ENCODE measurements at regions not wholly inside any gene's neighbourhood (a gene's known extent, or its start where the extent isn't known, plus 50 kb on each side); places are given as distances from the start of the nearest gene placed in this dataset.
"Not testable (repeated sequence)": the region's sequence is repeated elsewhere in the genome, so short reads cannot be mapped to it uniquely, and the experiment has no call there.

GRCh38 chr3:166270429-166270828, 433.2 kb upstream of the BCHE start:
- TF ChIP-seq POLR2A (IDR thresholded peaks at IDR 0.05) (no peak), POLR2AphosphoS5 (IDR thresholded peaks at IDR 0.05) (no peak), CTCF (IDR thresholded peaks at IDR 0.05) (no peak)
- no peaks in the 10 kb centered on the region for H3K36me3 ChIP-seq
- DNase-seq (ENCODE audit: low spot score in 2 of 2): no peak
- no peak overlapping the region for H3K27ac ChIP-seq
- intact Hi-C loops (cut with DNase I; ENCODE audit: low total_unique reads): loop anchor here (10.0 kb wide), 1 partner anchor 804 kb away; no protein-coding TSS in a partner anchor
- H3K9me3 ChIP-seq: no peaks in the 10 kb centered on the region
- no peaks in the 10 kb centered on the region for H3K27me3 ChIP-seq
- H3K4me3 ChIP-seq: no peak overlapping the region
- H3K4me1 ChIP-seq: no peaks in the 10 kb centered on the region

- Histone ChIP-seq H3K27me3 (no peaks in the 10 kb centered on the region), H3K4me1 (no peaks in the 10 kb centered on the region), H3K9me3 (no peaks in the 10 kb centered on the region), H3K4me3 (no peak overlapping the region), H3K27ac (no peak overlapping the region), H3K36me3 (no peaks in the 10 kb centered on the region)
- DNase-seq (ENCODE audit: low spot score in 2 of 2): no peak
- intact Hi-C loops (cut with DNase I; ENCODE audit: low total_unique reads): loop anchor here (5.0 kb wide), 1 partner anchor 478 kb away; no protein-coding TSS in a partner anchor
- TF ChIP-seq CTCF (IDR thresholded peaks at IDR 0.05): no peak
- no peak for TF ChIP-seq POLR2A (IDR thresholded peaks at IDR 0.05)
- no peak for TF ChIP-seq POLR2AphosphoS5 (IDR thresholded peaks at IDR 0.05)
Observed at GRCh38 chr3:166265153-166265552, 427.9 kb upstream of the BCHE start.

- H3K9me3 ChIP-seq: no peaks in the 10 kb centered on the region
- H3K4me3 ChIP-seq: no peak overlapping the region
- no peak for DNase-seq (ENCODE audit: low spot score in 2 of 2)
- intact Hi-C loops (cut with DNase I; ENCODE audit: low total_unique reads): no loop called here
- no peaks in the 10 kb centered on the region for H3K36me3 ChIP-seq
- H3K4me1 ChIP-seq: no peaks in the 10 kb centered on the region
- no peak for TF ChIP-seq POLR2AphosphoS5 (IDR thresholded peaks at IDR 0.05)
- TF ChIP-seq POLR2A (IDR thresholded peaks at IDR 0.05): no peak
- no peak for TF ChIP-seq CTCF (IDR thresholded peaks at IDR 0.05)
- no peaks in the 10 kb centered on the region for H3K27me3 ChIP-seq
- H3K27ac ChIP-seq: no peak overlapping the region
Observed at GRCh38 chr3:166263460-166263859, 426.2 kb upstream of the BCHE start.

GRCh38 chr3:166258293-166258850, 421.1 kb upstream of the BCHE start:
- H3K27ac ChIP-seq; H3K27me3 ChIP-seq; DNase-seq (ENCODE audit: low spot score in 2 of 2); intact Hi-C loops (cut with DNase I; ENCODE audit: low total_unique reads); H3K4me1 ChIP-seq; H3K4me3 ChIP-seq; H3K36me3 ChIP-seq; H3K9me3 ChIP-seq: not testable (repeated sequence)

GRCh38 chr3:166257715-166258114, 420.5 kb upstream of the BCHE start:
- Histone ChIP-seq H3K4me3 (no peak overlapping the region), H3K36me3 (no peaks in the 10 kb centered on the region), H3K4me1 (no peaks in the 10 kb centered on the region), H3K27me3 (no peaks in the 10 kb centered on the region), H3K27ac (no peak overlapping the region), H3K9me3 (no peaks in the 10 kb centered on the region)
- intact Hi-C loops (cut with DNase I; ENCODE audit: low total_unique reads): no loop called here
- TF ChIP-seq POLR2AphosphoS5 (IDR thresholded peaks at IDR 0.05) (no peak), POLR2A (IDR thresholded peaks at IDR 0.05) (no peak), CTCF (IDR thresholded peaks at IDR 0.05) (no peak)
- no peak for DNase-seq (ENCODE audit: low spot score in 2 of 2)

GRCh38 chr3:166248784-166249183, 411.6 kb upstream of the BCHE start:
- intact Hi-C loops (cut with DNase I; ENCODE audit: low total_unique reads): no loop called here
- H3K4me3 ChIP-seq: no peak overlapping the region
- no peak for DNase-seq (ENCODE audit: low spot score in 2 of 2)
- TF ChIP-seq POLR2A (IDR thresholded peaks at IDR 0.05) (no peak), CTCF (IDR thresholded peaks at IDR 0.05) (no peak), POLR2AphosphoS5 (IDR thresholded peaks at IDR 0.05) (no peak)
- no peaks in the 10 kb centered on the region for H3K27me3 ChIP-seq
- no peaks in the 10 kb centered on the region for H3K36me3 ChIP-seq
- peaks cover 0 to 6% of the 10 kb centered on the region in 2 donors for H3K9me3 ChIP-seq
- no peaks in the 10 kb centered on the region for H3K4me1 ChIP-seq
- no peak overlapping the region for H3K27ac ChIP-seq

Data from breast epithelium (tissue), 4 donors.